IPS-NIHi11 (cell line): ENCODE measurements at regions not wholly inside any gene's neighbourhood (a gene's known extent, or its start where the extent isn't known, plus 50 kb on each side); places are given as distances from the start of the nearest gene placed in this dataset.

Source experiments
- DNase-seq: peaks from one replicate; pipeline ENCODE4 v3.0.0; 2012; ENCODE audit warnings: mixed read lengths, low spot score

GRCh38 chr5:3047212-3047774 lies 295.8 kb upstream of the IRX2 start:
- DNase-seq, result no peak

DNA sequence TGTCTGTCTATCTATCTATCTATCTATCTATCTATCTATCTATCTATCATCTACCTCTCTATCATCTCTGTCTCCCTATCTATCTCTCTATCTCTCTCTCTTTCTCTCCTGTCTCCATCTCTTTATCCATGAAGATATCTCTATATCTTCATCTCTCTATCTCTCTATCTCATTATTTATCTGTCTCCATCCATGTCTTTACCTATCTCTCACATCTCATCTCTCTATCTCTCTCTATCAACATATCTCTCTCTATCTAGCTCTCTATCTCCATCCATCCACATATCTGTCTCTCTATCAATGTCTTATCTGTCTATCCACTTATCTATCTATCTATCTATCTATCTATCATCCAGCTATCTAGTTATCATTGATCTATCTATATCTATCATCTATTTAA lies 292.1 kb upstream of the IRX2 start:
- no peak for DNase-seq

DNA sequence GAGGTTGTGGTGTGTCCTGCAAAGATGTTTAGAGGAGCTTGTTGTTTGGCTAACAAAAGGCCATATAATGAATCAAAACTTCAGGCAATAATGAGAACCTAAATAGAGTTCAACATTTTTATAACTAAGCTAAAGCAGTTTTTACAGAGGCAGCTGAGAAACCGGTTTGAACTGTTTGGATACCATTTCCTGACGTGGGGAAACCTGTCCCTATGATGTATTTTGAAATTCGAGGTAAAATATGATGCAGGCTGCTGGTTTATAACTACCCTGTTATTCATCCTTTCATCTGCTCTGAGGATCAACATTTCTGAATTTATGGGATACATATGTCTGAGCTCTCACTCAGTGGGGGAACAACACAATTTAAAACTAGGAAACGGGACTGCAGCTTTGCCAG lies 289.5 kb upstream of the IRX2 start:
- DNase-seq, result no peak

DNA sequence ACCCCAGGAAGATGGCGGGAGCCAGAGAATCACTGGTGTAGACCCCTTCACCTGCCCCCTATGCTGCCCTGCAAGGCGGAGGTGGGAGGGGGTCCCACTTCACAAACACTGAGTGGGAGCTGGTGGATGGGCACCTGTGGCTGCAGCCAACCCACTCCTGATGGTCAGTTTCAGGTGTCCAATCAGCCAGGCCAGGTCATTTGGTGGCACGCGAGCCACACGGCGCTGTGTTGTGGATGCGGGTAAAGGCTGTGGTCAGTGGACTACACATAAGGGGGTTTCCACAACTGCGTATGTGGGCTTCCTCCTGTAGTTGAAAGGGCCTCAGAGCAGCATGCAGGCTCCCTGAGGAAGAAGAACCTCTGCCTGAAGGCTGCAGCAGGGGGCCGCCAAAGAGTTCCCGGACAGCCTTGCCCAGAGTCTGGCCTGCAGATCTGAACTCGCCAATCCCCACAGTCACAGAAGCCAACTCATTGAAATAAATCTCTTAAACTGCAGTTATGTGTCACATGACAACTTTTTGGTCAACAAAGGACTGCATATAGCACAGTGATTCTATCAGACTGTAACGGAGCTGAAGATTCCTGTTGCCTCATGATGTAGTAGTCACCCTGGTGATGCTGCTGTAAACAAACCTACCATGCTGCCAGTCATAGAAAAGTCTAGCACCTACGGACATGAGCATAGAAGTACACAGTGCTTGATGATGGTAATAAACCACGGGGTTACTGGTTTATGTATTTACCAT lies 284.7 kb upstream of the IRX2 start:
- no peak for DNase-seq

- DNase-seq, result no peak
Measured at GRCh38 chr5:3035452-3035851, 284.0 kb upstream of the IRX2 start.

GRCh38 chr5:3034881-3035280 lies 283.4 kb upstream of the IRX2 start:
- DNase-seq, result no peak

GRCh38 chr5:3034449-3034848 lies 283.0 kb upstream of the IRX2 start:
- DNase-seq, result no peak

DNA sequence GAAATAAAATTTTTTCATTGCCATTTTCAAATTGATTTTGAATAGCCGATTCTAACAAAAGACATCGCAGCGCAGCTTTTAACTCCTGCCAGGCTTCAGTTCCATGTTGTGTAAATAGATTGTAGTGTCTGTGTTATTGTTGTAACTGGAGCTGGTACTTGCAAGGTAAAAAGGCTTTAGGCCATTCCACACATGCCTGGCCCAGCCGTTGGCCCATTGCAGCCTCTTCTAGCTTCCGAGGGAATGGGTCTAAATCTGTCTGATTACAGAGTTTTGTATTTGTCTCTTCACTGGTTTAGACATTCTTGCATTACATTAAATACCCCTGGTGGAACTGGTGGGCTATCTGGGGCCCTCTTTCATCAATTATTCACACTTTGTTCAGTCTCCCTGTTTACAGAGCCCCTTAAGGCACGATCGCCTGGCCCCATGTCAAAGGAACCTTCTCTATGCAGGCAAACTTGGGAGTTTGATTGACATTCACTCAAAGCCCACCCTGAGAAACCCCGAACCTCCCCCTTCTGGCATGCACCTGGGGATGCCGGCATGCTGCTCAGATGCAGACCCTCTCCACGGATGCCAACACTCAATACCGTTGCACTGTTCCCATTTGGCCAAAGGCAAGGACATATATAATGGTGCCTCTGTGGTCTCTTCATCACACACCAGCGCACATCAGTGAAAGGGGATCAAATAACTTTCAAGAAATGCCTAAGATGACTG lies 281.7 kb upstream of the IRX2 start:
- no peak for DNase-seq

DNA sequence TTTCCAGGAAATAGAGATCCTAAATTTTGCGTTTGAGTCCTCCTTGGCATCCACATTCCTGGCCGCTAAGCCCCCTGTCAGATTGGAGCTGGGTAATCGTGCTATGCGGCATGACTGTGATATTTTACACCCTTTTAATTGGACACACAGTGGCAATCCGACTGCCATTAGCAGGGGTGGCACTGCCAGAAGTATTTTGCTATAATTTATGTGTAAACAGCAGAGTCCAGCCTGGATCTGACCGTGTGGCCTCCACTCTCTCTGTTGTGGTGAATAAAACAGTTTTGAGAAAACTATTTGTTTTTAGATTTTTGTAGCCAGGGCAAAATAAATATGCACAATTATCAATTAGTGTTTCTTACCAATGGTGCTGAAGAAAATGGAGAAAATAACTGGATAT lies 281.0 kb upstream of the IRX2 start:
- DNase-seq, result no peak

DNA sequence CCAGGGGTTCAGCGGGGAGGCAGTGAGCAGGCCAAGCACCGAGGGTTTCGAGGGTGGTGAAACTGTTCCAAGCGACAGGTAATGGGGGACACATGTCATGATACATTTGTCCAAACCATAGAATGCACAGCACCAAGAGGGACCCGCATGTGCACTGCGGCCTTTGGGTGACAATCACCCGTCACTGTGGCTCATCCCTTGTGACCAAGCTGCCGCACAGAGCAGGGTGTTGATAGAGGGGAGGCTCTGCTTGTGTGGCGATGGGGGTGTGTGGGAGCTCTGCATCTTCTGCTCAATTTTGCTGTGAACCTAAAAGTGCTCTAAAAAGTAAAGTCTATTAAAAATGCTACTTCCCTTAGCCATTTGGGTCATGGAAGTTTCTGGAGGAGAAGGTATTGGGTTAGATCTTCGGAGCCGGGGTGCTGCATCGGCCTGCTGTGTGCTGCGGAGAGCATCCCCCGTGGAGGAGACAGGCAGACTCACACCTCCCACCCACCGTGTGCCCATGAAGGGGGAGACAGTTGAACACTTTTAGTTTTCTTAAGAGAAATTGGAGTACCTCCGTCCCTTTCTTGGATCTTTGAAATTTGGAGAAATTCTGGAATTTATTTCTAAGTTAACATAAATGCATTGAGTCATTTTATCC lies 280.4 kb upstream of the IRX2 start:
- no peak for DNase-seq

- DNase-seq, result no peak
Measured at GRCh38 chr5:3030511-3031165, 279.2 kb upstream of the IRX2 start.

DNA sequence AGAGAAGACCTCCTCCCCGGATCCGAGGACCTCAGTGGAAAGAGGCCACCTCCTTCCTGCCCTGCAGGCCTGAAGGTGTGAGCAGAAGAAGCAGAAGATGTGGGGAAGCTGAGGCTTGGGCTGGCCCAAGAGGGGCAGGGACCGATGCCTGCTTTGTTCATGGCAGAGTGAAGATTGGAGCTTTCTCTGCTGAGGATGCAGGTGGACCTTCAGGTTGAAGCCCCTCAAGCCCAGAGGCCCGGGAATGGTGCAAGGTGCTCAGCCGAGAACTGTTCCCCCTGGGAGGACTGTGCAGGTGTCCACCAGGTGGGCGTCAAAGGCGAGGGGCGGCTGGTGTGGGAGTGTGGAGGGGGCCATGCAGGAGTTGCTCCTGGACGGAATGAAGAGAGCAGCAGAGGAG lies 277.9 kb upstream of the IRX2 start:
- DNase-seq, result no peak

- DNase-seq, result no peak
Measured at GRCh38 chr5:3027866-3028635, 276.6 kb upstream of the IRX2 start.

GRCh38 chr5:3027185-3027865 lies 275.8 kb upstream of the IRX2 start:
- no peak for DNase-seq

DNA sequence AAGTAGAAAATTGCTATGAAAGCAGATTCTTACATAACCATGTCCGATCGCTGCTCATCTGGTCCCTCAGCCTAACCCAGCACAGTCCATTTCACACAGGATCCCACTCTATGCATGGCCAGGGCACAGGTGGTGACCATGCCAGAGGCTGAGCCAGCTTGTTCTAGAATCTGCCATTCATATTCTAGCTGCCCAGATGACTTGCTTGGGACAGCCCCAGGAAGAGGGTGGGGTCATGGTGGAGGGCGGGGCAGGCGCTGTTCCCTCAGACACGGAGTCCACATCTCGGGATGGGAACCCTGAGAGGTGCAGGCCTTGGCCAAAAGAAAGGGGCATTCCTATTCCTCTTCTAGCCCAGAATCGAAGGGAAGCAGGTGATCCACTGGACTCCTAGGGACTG lies 275.2 kb upstream of the IRX2 start:
- no peak for DNase-seq

DNA sequence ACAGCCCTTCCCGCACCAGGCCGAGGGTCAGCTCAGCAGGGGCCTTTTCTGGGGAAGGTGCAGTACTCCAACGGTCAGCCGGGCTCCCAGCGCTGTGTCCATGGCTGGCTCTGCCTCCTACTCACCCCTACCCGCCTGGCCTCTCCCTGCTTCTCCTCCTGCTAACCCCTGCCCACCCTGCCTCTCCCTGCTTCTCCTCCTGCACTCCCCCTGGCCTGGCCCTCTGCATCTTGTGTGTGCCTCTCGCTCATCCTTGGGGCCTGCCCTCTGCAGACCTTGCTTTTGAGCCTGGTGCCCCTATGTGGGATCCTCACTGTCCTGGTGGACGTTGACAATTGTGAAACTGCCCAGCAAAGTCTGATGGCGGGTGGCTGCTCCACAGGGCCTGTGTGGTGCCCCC lies 274.6 kb upstream of the IRX2 start:
- no peak for DNase-seq

- DNase-seq, result no peak
Measured at GRCh38 chr5:3025392-3025791, 273.9 kb upstream of the IRX2 start.

- no peak for DNase-seq
Measured at GRCh38 chr5:3024976-3025375, 273.5 kb upstream of the IRX2 start.

DNA sequence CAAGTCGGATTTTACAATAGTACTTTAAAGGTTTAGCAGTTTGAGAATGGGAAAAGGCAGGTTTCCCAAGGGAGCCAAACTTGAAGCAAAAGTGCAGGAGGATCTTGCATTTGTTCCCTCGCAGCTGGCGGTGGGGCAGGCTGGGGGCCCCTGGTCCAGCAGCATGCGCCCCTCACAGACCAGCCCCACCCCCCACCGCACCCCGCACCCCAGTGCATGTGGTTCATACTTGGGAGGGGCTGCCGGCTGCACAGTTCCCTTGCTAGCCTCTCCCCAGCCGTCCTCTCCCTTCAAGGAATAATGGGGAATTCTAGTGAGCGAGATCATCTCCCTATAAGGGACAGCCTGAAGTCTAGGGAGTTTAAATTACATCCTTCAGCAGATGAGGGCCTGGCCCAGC lies 273.1 kb upstream of the IRX2 start:
- no peak for DNase-seq

- DNase-seq, result no peak
Measured at GRCh38 chr5:3024126-3024525, 272.6 kb upstream of the IRX2 start.

GRCh38 chr5:3023656-3024055 lies 272.2 kb upstream of the IRX2 start:
- DNase-seq, result no peak
